ENCODE measurements at regions not wholly inside any gene's neighbourhood (a gene's known extent, or its start where the extent isn't known, plus 50 kb on each side); places are given as distances from the start of the nearest gene placed in this dataset.

GRCh38 chr5:88117546-88117945 lies 151.1 kb downstream of the TMEM161B start:
- Mint-ChIP-seq H3K36me3 (ENCODE audit: low read depth) (no peaks in the 10 kb centered on the region), H3K27me3 (peaks cover 23% of the 10 kb centered on the region), H3K4me1 (no peaks in the 10 kb centered on the region), H3K4me3 (no peak overlapping the region), H3K9me3 (ENCODE audit: low read depth) (peaks cover 4% of the 10 kb centered on the region), H3K27ac (no peak overlapping the region)
- DNase-seq (no peak), ATAC-seq (no peak)
- POLR2A ChIA-PET = no interaction called here
- intact Hi-C loops (cut with DNase I, micrococcal nuclease) = no loop called here
- CTCF ChIA-PET = no interaction called here

- POLR2A ChIA-PET = no interaction called here
- H3K27ac Mint-ChIP-seq = no peak overlapping the region
- H3K4me1 Mint-ChIP-seq = no peaks in the 10 kb centered on the region
- intact Hi-C loops (cut with DNase I, micrococcal nuclease) = no loop called here
- H3K4me3 Mint-ChIP-seq = no peak overlapping the region
- H3K36me3 Mint-ChIP-seq (ENCODE audit: low read depth) = no peaks in the 10 kb centered on the region
- CTCF ChIA-PET = no interaction called here
- ATAC-seq (no peak), DNase-seq (no peak)
- no peaks in the 10 kb centered on the region for H3K9me3 Mint-ChIP-seq (ENCODE audit: low read depth)
- peaks cover 20% of the 10 kb centered on the region for H3K27me3 Mint-ChIP-seq
These were observed 152.2 kb downstream of the TMEM161B start for GRCh38 chr5:88116396-88116795.

GRCh38 chr5:88115211-88115610 lies 153.4 kb downstream of the TMEM161B start:
- POLR2A ChIA-PET = no interaction called here
- no peaks in the 10 kb centered on the region for H3K36me3 Mint-ChIP-seq (ENCODE audit: low read depth)

DNA sequence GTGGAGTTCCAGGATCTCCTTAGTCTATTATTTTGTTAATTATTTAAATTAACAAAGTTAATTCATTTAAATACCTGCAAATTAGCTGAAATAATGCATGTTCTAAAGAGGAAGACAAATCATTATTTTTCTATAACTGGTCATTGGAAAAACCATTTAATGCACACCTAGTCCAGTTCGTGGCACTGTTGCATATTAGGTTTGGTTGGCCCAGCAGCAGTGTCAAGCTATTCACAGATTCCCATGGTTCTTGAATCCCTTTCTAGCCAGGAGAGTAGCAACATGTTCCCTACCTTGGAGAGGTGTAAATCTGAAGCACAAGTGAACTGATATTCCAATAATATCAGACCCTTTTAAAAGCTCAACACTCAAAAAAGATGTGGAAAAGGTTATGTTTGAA lies 155.2 kb downstream of the TMEM161B start:
- no peak overlapping the region for H3K27ac Mint-ChIP-seq
- POLR2A ChIA-PET = no interaction called here
- no peaks in the 10 kb centered on the region for H3K9me3 Mint-ChIP-seq (ENCODE audit: low read depth)
- H3K36me3 Mint-ChIP-seq (ENCODE audit: low read depth) = no peaks in the 10 kb centered on the region
- H3K4me1 Mint-ChIP-seq = no peaks in the 10 kb centered on the region
- DNase-seq = no peak
- H3K27me3 Mint-ChIP-seq = peaks cover 9% of the 10 kb centered on the region
- intact Hi-C loops (cut with DNase I, micrococcal nuclease) = no loop called here
- no peak for ATAC-seq
- H3K4me3 Mint-ChIP-seq = no peak overlapping the region
- CTCF ChIA-PET = interaction anchor here (0.5 to 0.6 kb wide), 2 partner anchors 333 to 769 kb away, joined by 3 read pairs; no protein-coding TSS in a partner anchor

More at GRCh38 chr5:88115211-88115610, 153.4 kb downstream of the TMEM161B start:
- Mint-ChIP-seq H3K4me1 (no peaks in the 10 kb centered on the region), H3K4me3 (no peak overlapping the region), H3K27ac (no peak overlapping the region), H3K27me3 (peaks cover 15% of the 10 kb centered on the region), H3K9me3 (ENCODE audit: low read depth) (no peaks in the 10 kb centered on the region)
- intact Hi-C loops (cut with DNase I, micrococcal nuclease) = no loop called here
- CTCF ChIA-PET = no interaction called here
- ATAC-seq = no peak
- DNase-seq = no peak

GRCh38 chr5:88109818-88110217 lies 158.8 kb downstream of the TMEM161B start:
- H3K9me3 Mint-ChIP-seq (ENCODE audit: low read depth) = no peaks in the 10 kb centered on the region
- DNase-seq (no peak), ATAC-seq (no peak)
- ChIA-PET CTCF (no interaction called here), POLR2A (no interaction called here)
- H3K27ac Mint-ChIP-seq = no peak overlapping the region
- H3K36me3 Mint-ChIP-seq (ENCODE audit: low read depth) = no peaks in the 10 kb centered on the region
- no peak overlapping the region for H3K4me3 Mint-ChIP-seq
- intact Hi-C loops (cut with DNase I, micrococcal nuclease) = no loop called here
- H3K27me3 Mint-ChIP-seq = peaks cover under 1% of the 10 kb centered on the region
- H3K4me1 Mint-ChIP-seq = no peaks in the 10 kb centered on the region

DNA sequence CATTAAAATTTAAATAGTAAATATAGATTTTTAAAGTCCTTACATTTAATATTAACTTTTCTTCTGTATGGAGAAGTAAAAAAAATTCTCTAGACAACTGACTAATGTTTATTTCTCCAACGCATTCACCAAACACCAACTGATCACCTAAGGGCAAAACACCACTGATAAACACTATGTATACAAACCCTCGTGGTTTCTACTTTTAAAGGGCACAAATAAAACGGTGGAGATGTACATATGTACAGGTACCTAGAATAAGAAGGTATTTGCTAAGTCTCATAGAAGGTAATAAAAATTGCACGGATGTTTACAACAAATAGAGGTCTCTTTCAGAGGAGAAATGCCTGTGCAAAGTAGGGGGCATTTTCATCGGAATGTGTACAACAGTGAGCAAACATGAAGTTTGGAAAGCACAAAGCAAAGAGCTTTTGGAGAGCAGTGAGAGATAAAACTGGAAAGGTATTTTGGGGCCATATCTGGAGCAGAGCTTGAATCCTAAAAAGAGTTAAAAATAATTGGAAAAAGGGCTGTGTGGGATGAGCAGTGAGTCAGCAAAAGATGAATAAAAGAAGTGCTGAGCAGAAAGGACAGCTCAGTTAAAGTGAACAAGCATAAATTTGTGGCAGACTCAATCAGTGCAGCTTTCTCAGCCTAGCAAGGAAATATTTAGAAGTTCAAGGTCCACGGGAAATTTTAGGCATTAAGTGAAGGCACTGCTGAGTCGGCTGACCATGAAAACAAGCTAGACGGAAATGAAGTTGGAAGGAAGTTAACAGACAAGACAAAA lies 160.0 kb downstream of the TMEM161B start:
- intact Hi-C loops (cut with DNase I, micrococcal nuclease) = no loop called here
- H3K4me1 Mint-ChIP-seq = no peaks in the 10 kb centered on the region
- ChIA-PET CTCF (no interaction called here), POLR2A (no interaction called here)
- DNase-seq (no peak), ATAC-seq (no peak)
- no peaks in the 10 kb centered on the region for H3K36me3 Mint-ChIP-seq (ENCODE audit: low read depth)
- peaks cover 6% of the 10 kb centered on the region for H3K27me3 Mint-ChIP-seq
- no peaks in the 10 kb centered on the region for H3K9me3 Mint-ChIP-seq (ENCODE audit: low read depth)
- H3K27ac Mint-ChIP-seq = no peak overlapping the region
- no peak overlapping the region for H3K4me3 Mint-ChIP-seq

DNA sequence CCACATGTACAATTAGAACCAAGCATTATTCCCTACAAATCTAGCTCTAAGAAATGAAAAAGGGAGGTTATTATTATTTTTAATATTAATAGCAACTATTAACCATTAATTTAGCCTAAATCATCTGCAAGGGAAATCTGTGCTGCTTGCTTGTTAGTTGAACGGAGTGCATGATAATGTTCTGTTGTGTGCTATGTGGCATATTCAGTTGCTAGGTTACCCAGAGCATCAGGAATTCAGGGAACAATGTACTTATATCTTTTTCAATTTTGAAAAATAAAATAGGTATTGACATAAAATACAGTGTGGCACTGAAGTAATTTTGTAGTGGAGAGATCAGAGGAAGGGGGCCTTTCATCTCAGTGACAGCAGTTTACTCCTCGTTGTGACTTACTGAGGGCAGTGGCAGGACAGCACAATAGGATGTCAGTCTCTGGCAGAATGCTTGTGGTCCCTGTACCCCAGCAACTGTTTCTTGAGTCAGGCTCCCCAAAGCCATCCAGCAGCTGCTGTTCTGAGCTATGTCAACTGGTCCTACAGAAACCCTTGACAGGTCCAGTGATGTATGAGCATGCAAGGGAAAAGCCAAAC lies 173.6 kb downstream of the TMEM161B start:
- intact Hi-C loops (cut with DNase I, micrococcal nuclease) = no loop called here
- Mint-ChIP-seq H3K4me1 (no peaks in the 10 kb centered on the region), H3K27ac (no peak overlapping the region), H3K36me3 (ENCODE audit: low read depth) (no peaks in the 10 kb centered on the region), H3K4me3 (no peak overlapping the region), H3K27me3 (peaks cover 5% of the 10 kb centered on the region), H3K9me3 (ENCODE audit: low read depth) (no peaks in the 10 kb centered on the region)
- no peak for DNase-seq
- CTCF ChIA-PET = interaction anchor here (0.6 kb wide), 1 partner anchor 155 kb away, joined by 3 read pairs; no protein-coding TSS in a partner anchor
- no peak for ATAC-seq
- POLR2A ChIA-PET = no interaction called here

DNA sequence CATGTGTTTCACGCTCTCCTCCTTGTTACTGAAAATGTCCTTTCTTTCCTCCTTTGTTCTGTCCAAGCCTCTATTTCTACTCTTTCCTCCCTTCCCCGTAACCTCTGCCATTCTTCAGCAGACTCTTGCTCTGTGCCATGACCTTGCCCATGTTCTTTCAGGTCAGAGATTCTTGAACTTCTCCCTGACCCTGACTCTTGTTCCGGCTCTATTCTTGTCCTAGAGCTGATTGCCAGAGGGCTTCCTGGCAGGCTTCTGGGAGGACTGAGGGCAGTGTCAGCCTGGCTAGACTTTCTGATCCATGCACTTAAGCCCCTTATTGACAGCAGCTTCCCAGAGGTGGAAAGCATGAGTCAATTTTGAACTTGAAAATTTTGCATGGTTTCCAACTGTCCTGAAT lies 174.2 kb downstream of the TMEM161B start:
- Mint-ChIP-seq H3K4me1 (no peaks in the 10 kb centered on the region), H3K9me3 (ENCODE audit: low read depth) (no peaks in the 10 kb centered on the region), H3K27ac (no peak overlapping the region), H3K4me3 (no peak overlapping the region), H3K27me3 (peaks cover 5% of the 10 kb centered on the region), H3K36me3 (ENCODE audit: low read depth) (no peaks in the 10 kb centered on the region)
- no peak for ATAC-seq
- intact Hi-C loops (cut with DNase I, micrococcal nuclease) = no loop called here
- ChIA-PET CTCF (no interaction called here), POLR2A (no interaction called here)
- no peak for DNase-seq

DNA sequence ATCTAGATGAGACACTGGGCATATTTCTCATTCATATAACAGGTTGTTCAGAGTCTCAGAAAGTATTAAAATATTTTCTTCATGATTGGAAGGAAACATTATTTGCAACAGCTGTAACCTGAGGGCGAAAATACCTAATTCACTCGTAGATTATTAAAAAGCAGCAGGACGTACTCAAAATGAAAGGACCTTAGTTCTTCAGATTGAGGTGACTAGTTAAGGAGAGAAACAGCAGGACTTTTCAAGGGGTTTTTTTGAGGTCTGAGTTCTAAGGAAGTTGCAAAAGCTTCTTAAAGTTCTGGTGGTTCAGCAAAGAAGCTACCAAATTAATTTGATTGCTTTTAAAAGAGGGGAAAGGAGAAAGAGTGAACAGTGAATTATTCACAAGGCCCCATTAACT lies 174.9 kb downstream of the TMEM161B start:
- DNase-seq (no peak), ATAC-seq (no peak)
- POLR2A ChIA-PET = no interaction called here
- Mint-ChIP-seq H3K27ac (no peak overlapping the region), H3K36me3 (ENCODE audit: low read depth) (no peaks in the 10 kb centered on the region), H3K9me3 (ENCODE audit: low read depth) (no peaks in the 10 kb centered on the region), H3K4me3 (no peak overlapping the region), H3K4me1 (no peaks in the 10 kb centered on the region), H3K27me3 (peaks cover 5% of the 10 kb centered on the region)
- intact Hi-C loops (cut with DNase I, micrococcal nuclease) = no loop called here
- CTCF ChIA-PET = no interaction called here

GRCh38 chr5:88092958-88093605 lies 175.6 kb downstream of the TMEM161B start:
- H3K36me3 Mint-ChIP-seq (ENCODE audit: low read depth) = no peaks in the 10 kb centered on the region
- DNase-seq = no peak
- ChIA-PET CTCF (no interaction called here), POLR2A (no interaction called here)
- intact Hi-C loops (cut with DNase I, micrococcal nuclease) = no loop called here
- H3K27ac Mint-ChIP-seq = no peak overlapping the region
- peaks cover 5% of the 10 kb centered on the region for H3K27me3 Mint-ChIP-seq
- no peaks in the 10 kb centered on the region for H3K9me3 Mint-ChIP-seq (ENCODE audit: low read depth)
- ATAC-seq = no peak
- H3K4me1 Mint-ChIP-seq = no peaks in the 10 kb centered on the region
- no peak overlapping the region for H3K4me3 Mint-ChIP-seq

DNA sequence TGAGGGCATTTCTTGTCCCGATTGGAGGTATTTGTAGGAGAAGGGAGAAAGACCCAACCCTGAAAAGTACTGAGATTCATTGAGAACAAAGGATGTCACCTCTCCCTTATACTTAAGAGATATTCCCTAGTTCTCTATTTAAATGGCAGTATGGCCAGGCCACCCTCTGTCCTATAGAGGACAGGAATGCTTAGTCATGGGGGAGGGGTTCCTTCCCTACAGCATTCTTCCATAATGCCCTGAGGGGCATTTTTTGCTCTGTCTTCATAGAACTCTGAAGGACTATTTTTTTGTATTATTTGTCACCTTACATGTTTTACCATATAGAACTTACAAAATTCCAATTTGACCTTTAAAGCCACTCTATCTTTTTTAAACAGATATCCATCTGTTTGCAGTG lies 176.3 kb downstream of the TMEM161B start:
- Mint-ChIP-seq H3K4me1 (no peaks in the 10 kb centered on the region), H3K27ac (no peak overlapping the region), H3K4me3 (no peak overlapping the region), H3K9me3 (ENCODE audit: low read depth) (no peaks in the 10 kb centered on the region), H3K36me3 (ENCODE audit: low read depth) (no peaks in the 10 kb centered on the region), H3K27me3 (peaks cover 5% of the 10 kb centered on the region)
- intact Hi-C loops (cut with DNase I, micrococcal nuclease) = no loop called here
- ChIA-PET POLR2A (no interaction called here), CTCF (no interaction called here)
- DNase-seq (no peak), ATAC-seq (no peak)

DNA sequence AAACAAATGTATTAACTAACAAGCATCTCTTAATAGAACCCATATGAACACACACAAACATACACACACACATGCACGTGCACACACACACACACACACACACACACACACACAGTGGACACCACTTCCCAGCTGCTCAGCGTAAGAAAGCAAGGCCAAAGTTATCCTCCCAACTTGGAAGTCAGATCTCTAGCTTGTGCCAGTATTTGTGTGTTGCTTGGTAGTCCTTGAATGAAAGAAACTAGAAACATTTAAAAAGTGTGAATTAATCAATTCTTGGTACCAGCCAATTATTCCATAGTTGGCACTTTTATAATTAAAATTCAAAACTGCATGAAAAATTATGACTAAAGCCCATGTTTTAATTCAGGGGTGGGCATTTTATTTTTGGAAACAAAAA lies 178.1 kb downstream of the TMEM161B start:
- no peak for ATAC-seq
- H3K36me3 Mint-ChIP-seq (ENCODE audit: low read depth) = no peaks in the 10 kb centered on the region
- DNase-seq = no peak
- intact Hi-C loops (cut with DNase I, micrococcal nuclease) = no loop called here
- no peak overlapping the region for H3K4me3 Mint-ChIP-seq
- H3K9me3 Mint-ChIP-seq (ENCODE audit: low read depth) = no peaks in the 10 kb centered on the region
- ChIA-PET POLR2A (no interaction called here), CTCF (no interaction called here)
- no peaks in the 10 kb centered on the region for H3K4me1 Mint-ChIP-seq
- no peak overlapping the region for H3K27ac Mint-ChIP-seq
- peaks cover 12% of the 10 kb centered on the region for H3K27me3 Mint-ChIP-seq

Measured in activated CD4-positive, alpha-beta T cell treated with anti-CD3 and anti-CD28 coated beads for 36 hours (primary cell).